SK-N-SH (cell line): ENCODE measurements at regions not wholly inside any gene's neighbourhood (a gene's known extent, or its start where the extent isn't known, plus 50 kb on each side); places are given as distances from the start of the nearest gene placed in this dataset.

Experiments
- CTCF ChIA-PET: fragments of 300-600, 350-600 bp; formaldehyde crosslinking; extraction: SDS; loops from one replicate; lab custom pipeline; 2021; lab: Yijun Ruan, JAX
- POLR2A ChIA-PET: fragments of 350-600 bp; sonication (Branson Sonifier 250); formaldehyde crosslinking; extraction: SDS; loops from one replicate; lab custom pipeline; 2020; ENCODE audit warnings: antibody characterized with exemption, inconsistent platforms; lab: Yijun Ruan, JAX
- DNase-seq: peaks from one replicate; pipeline ENCODE4 v3.0.0; 2012
- H2AFZ ChIP-seq: fragments of 200-600 bp; sonication (generic); 2 replicates; pipeline ENCODE4 v1.8.1; 2016; ENCODE audit warnings: antibody characterized with exemption, mild to moderate bottlenecking, low read depth
- H3F3A ChIP-seq: fragments of 200-600 bp; sonication (generic); replicated peaks from 2 replicates; pipeline ENCODE3; 2016; ENCODE audit warnings: antibody characterized with exemption, mild to moderate bottlenecking; ENCODE audit not compliant: insufficient read depth
- H3K27ac ChIP-seq, 2 experiments: fragments of 200-500 bp in 1 of 2; fragments of 200-600 bp in 1 of 2; sonication (Bioruptor generic) in 1 of 2; sonication (generic), shearing (Covaris generic) in 1 of 2; 2 replicates each; pipeline versions ENCODE4 v1.5.1 to v1.6.1; 2014 to 2016; ENCODE audit warnings: low read depth in 2 of 2, inconsistent platforms in 1 of 2, low read length in 1 of 2, mild to moderate bottlenecking in 1 of 2, mixed read lengths in 1 of 2
- H3K27me3 ChIP-seq: fragments of 200-600 bp; sonication (generic), shearing (Covaris generic); 2 replicates; pipeline ENCODE4 v1.6.1; 2016; ENCODE audit warnings: mixed run types; ENCODE audit not compliant: insufficient read depth
- H3K36me3 ChIP-seq, 2 experiments: fragments of 200-500 bp in 1 of 2; fragments of 200-600 bp in 1 of 2; sonication (Bioruptor generic) in 1 of 2; sonication (generic) in 1 of 2; replicated peaks in 1 of 2; 2 replicates each; pipeline versions ENCODE3 to v1.5.1; 2014 to 2016; ENCODE audit warnings: low read length in 1 of 2, mild to moderate bottlenecking in 1 of 2; ENCODE audit not compliant: insufficient read depth in 2 of 2, control insufficient read depth in 1 of 2
- H3K4me1 ChIP-seq, 2 experiments: fragments of 200-500 bp in 1 of 2; fragments of 200-600 bp in 1 of 2; sonication (Bioruptor generic) in 1 of 2; sonication (generic), shearing (Covaris generic) in 1 of 2; 2 replicates each; pipeline versions ENCODE4 v1.5.1 to v1.6.1; 2014 to 2016; ENCODE audit warnings: low read depth in 1 of 2, low read length in 1 of 2, mixed run types in 1 of 2; ENCODE audit not compliant: insufficient read depth in 2 of 2, control insufficient read depth in 1 of 2
- H3K4me2 ChIP-seq: fragments of 200-600 bp; sonication (generic), shearing (Covaris generic); 2 replicates; pipeline ENCODE4 v1.6.1; 2017; ENCODE audit warnings: mixed run types
- H3K4me3 ChIP-seq, 2 experiments: fragments of 200-500 bp in 1 of 2; fragments of 200-600 bp in 1 of 2; sonication (Bioruptor generic) in 1 of 2; sonication (generic), shearing (Covaris generic) in 1 of 2; 2 replicates each; pipeline versions ENCODE4 v1.5.1 to v1.8.1; 2014 to 2016; ENCODE audit warnings: low read depth in 2 of 2, inconsistent platforms in 1 of 2, low read length in 1 of 2, mild to moderate bottlenecking in 1 of 2, mixed read lengths in 1 of 2, moderate library complexity in 1 of 2
- H3K79me2 ChIP-seq: fragments of 200-600 bp; sonication (generic); 2 replicates; pipeline ENCODE4 v1.8.1; 2017; ENCODE audit warnings: mild to moderate bottlenecking; ENCODE audit not compliant: insufficient read depth
- H3K9ac ChIP-seq: fragments of 200-600 bp; sonication (generic); 2 replicates; pipeline ENCODE4 v1.6.1; 2017; ENCODE audit warnings: mixed run types
- H3K9me2 ChIP-seq: fragments of 200-600 bp; sonication (generic); 2 replicates; pipeline ENCODE4 v1.6.1; 2017; ENCODE audit warnings: mixed run types
- H3K9me3 ChIP-seq: fragments of 200-600 bp; sonication (generic); 2 replicates; pipeline ENCODE4 v1.6.1; 2017; ENCODE audit warnings: mixed run types, mild to moderate bottlenecking, moderate library complexity
- H4K20me1 ChIP-seq: fragments of 200-600 bp; sonication (generic); 2 replicates; pipeline ENCODE4 v1.6.1; 2017; ENCODE audit warnings: mild to moderate bottlenecking, mixed run types; ENCODE audit not compliant: insufficient read depth
- EZH2phosphoT487 ChIP-seq: fragments of 200-600 bp; sonication (generic); IDR thresholded peaks from 2 replicates; pipeline ENCODE4 v1.6.1; 2017; ENCODE audit warnings: low read depth, mixed run types, mild to moderate bottlenecking, antibody characterized with exemption, moderate library complexity, borderline replicate concordance
- FOSL2 ChIP-seq: IDR thresholded peaks from 2 replicates; pipeline ENCODE4 v1.4.0; 2012; ENCODE audit warnings: low read depth, mild to moderate bottlenecking, moderate library complexity, borderline replicate concordance
- FOXM1 ChIP-seq: IDR thresholded peaks from 2 replicates; pipeline ENCODE4 v1.4.0; 2012; ENCODE audit warnings: low read depth, mild to moderate bottlenecking
- GATA2 ChIP-seq: sonication (generic); formaldehyde crosslinking; IDR thresholded peaks from 2 replicates; pipeline ENCODE4 v1.5.0; 2020; ENCODE audit warnings: mild to moderate bottlenecking, missing genetic modification reagents
- IRF3 ChIP-seq: fragments of 150-350 bp; IDR thresholded peaks from 2 replicates; pipeline ENCODE4 v1.6.1; 2016; ENCODE audit warnings: mild to moderate bottlenecking, low read depth, low read length
- MAX ChIP-seq: IDR thresholded peaks from 2 replicates; pipeline ENCODE4 v1.4.0; 2012; ENCODE audit warnings: low read depth
- MEF2A ChIP-seq: IDR thresholded peaks from 2 replicates; pipeline ENCODE4 v1.4.0; 2012; ENCODE audit warnings: low read depth, borderline replicate concordance
- MXI1 ChIP-seq: IDR thresholded peaks from 2 replicates; pipeline ENCODE4 v1.6.1; 2012; ENCODE audit warnings: mild to moderate bottlenecking, low read depth, low read length, improper control_type of control experiment
- NFIC ChIP-seq: IDR thresholded peaks from 2 replicates; pipeline ENCODE4 v1.4.0; 2012; ENCODE audit warnings: borderline replicate concordance
- NRF1 ChIP-seq: IDR thresholded peaks from 2 replicates; pipeline ENCODE4 v1.6.1; 2012; ENCODE audit warnings: low read depth, mild to moderate bottlenecking, low read length
- PBX3 ChIP-seq: IDR thresholded peaks from 2 replicates; pipeline ENCODE4; 2012
- POLR2AphosphoS5 ChIP-seq: IDR thresholded peaks from 2 replicates; pipeline ENCODE4 v1.6.1; 2012; ENCODE audit warnings: low read depth, low read length
- RAD21 ChIP-seq: IDR thresholded peaks from 2 replicates; pipeline ENCODE4 v1.6.1; 2012; ENCODE audit warnings: mild to moderate bottlenecking, low read length
- RCOR1 ChIP-seq: fragments of 150-350 bp; IDR thresholded peaks from 2 replicates; pipeline ENCODE4 v1.6.1; 2017; ENCODE audit warnings: antibody characterized with exemption, low read length
- REST ChIP-seq: IDR thresholded peaks from 2 replicates; pipeline ENCODE4 v1.6.1; 2012; ENCODE audit warnings: mild to moderate bottlenecking, low read depth, low read length, moderate library complexity
- SMC3 ChIP-seq: IDR thresholded peaks from 2 replicates; pipeline ENCODE4 v1.6.1; 2012; ENCODE audit warnings: low read depth, low read length, improper control_type of control experiment
- TAF1 ChIP-seq: IDR thresholded peaks from 2 replicates; pipeline ENCODE4 v1.6.1; 2012; ENCODE audit warnings: low read depth, mild to moderate bottlenecking, low read length, moderate library complexity, borderline replicate concordance
- TEAD4 ChIP-seq: IDR thresholded peaks from 2 replicates; pipeline ENCODE4 v1.4.0; 2012; ENCODE audit warnings: mild to moderate bottlenecking, borderline replicate concordance; ENCODE audit not compliant: insufficient read depth
- USF2 ChIP-seq: fragments of 150-350 bp; IDR thresholded peaks from 2 replicates; pipeline ENCODE4 v1.6.1; 2017; ENCODE audit warnings: antibody characterized with exemption, low read length, low read depth, borderline replicate concordance
- WGBS: methylation state at CpG from one replicate; pipeline ENCODE4 v1.1.6; 2017; ENCODE audit warnings: low lambda C conversion rate; 5-methylcytosine and 5-hydroxymethylcytosine counted together

- H3K27ac ChIP-seq: no peak overlapping the region
- no peaks in the 10 kb centered on the region for H3K27me3 ChIP-seq
- H3K9me3 ChIP-seq: no peaks in the 10 kb centered on the region
- H3K4me2 ChIP-seq: no peak overlapping the region
- TF ChIP-seq SMC3: no peak
- no peak for TF ChIP-seq RCOR1
- TF ChIP-seq TEAD4: no peak
- no peak for TF ChIP-seq MXI1
- no peak for TF ChIP-seq MEF2A
- no peak for TF ChIP-seq MAX
- H4K20me1 ChIP-seq: no peaks in the 10 kb centered on the region
- no peaks in the 10 kb centered on the region for H3K36me3 ChIP-seq
- peak; percentile 1 for DNase-seq
- ChIA-PET POLR2A (no interaction called here), CTCF (no interaction called here)
- 0% methylated on average over 1 of the region's 1 CpG for WGBS
- H3K4me1 ChIP-seq: no peaks in the 10 kb centered on the region
- no peak overlapping the region for H3K4me3 ChIP-seq
- H3F3A ChIP-seq: no peaks in the 10 kb centered on the region
- no peak overlapping the region for H2AFZ ChIP-seq
- H3K9ac ChIP-seq: no peak overlapping the region
- no peaks in the 10 kb centered on the region for H3K79me2 ChIP-seq
- no peaks in the 10 kb centered on the region for H3K9me2 ChIP-seq
These were observed 381.8 kb downstream of the UBE2NL start for GRCh38 chrX:144265641-144266040.

GRCh38 chrX:144275367-144275766, 391.5 kb downstream of the UBE2NL start:
- Histone ChIP-seq H3K27ac (no peak overlapping the region), H3K4me2 (no peak overlapping the region), H3K27me3 (no peaks in the 10 kb centered on the region), H3K36me3 (no peaks in the 10 kb centered on the region), H3K9me3 (no peaks in the 10 kb centered on the region), H3F3A (no peaks in the 10 kb centered on the region), H3K79me2 (no peaks in the 10 kb centered on the region), H3K4me3 (no peak overlapping the region), H3K4me1 (no peaks in the 10 kb centered on the region), H3K9me2 (no peaks in the 10 kb centered on the region), H2AFZ (no peak overlapping the region), H4K20me1 (no peaks in the 10 kb centered on the region), H3K9ac (no peak overlapping the region)
- ChIA-PET POLR2A (no interaction called here), CTCF (no interaction called here)
- TF ChIP-seq PBX3 (no peak), REST (no peak), IRF3 (no peak), NFIC (no peak), GATA2 (CRISPR knock-in tag) (no peak), RAD21 (no peak), MAX (no peak), FOXM1 (no peak), MEF2A (no peak), MXI1 (no peak), EZH2phosphoT487 (no peak), USF2 (no peak), FOSL2 (no peak), TEAD4 (no peak), TAF1 (no peak), SMC3 (no peak), POLR2AphosphoS5 (no peak), NRF1 (no peak)
- 0% methylated on average over 3 of the region's 3 CpGs for WGBS
- DNase-seq: no peak
